Heart right ventricle (tissue), 16 donors: ENCODE measurements at regions not wholly inside any gene's neighbourhood (a gene's known extent, or its start where the extent isn't known, plus 50 kb on each side); places are given as distances from the start of the nearest gene placed in this dataset.

Experiments used
- ATAC-seq, 8 donors: fragments of 200-7000 bp; cut with Tn5 transposase; one replicate each; pipeline ENCODE4 v1.9.1; 2020; ENCODE audit warnings: mild to moderate bottlenecking in 8 of 8, moderate library complexity in 8 of 8, moderate number of reproducible peaks in 1 of 8
- DNase-seq, 2 donors: peaks; one replicate each; pipeline ENCODE4 v3.0.0-alpha.2; 2020
- H3K27ac ChIP-seq, 10 donors: fragments of 200-600 bp; sonication (generic) in 2 of 10; one replicate each; pipeline versions ENCODE4 v1.5.0 to v1.8.0; 2020 to 2022; ENCODE audit warnings: mild to moderate bottlenecking in 3 of 10
- H3K27me3 ChIP-seq, 7 donors: fragments of 200-600 bp; one replicate each; pipeline ENCODE4 v1.8.0; 2021 to 2022; ENCODE audit warnings: mild to moderate bottlenecking in 2 of 7
- H3K36me3 ChIP-seq, 9 donors: fragments of 200-600 bp; sonication (generic) in 1 of 9; one replicate each; pipeline versions ENCODE4 v1.5.0 to v1.8.0; 2020 to 2022; ENCODE audit warnings: mild to moderate bottlenecking in 2 of 9
- H3K4me1 ChIP-seq, 9 donors: fragments of 200-600 bp; sonication (generic) in 1 of 9; one replicate each; pipeline versions ENCODE4 v1.5.0 to v1.8.0; 2020 to 2022; ENCODE audit warnings: mild to moderate bottlenecking in 4 of 9
- H3K4me3 ChIP-seq, 10 donors: fragments of 200-600 bp; sonication (generic) in 2 of 10; one replicate each; pipeline versions ENCODE4 v1.5.0 to v1.8.0; 2020 to 2022; ENCODE audit warnings: mild to moderate bottlenecking in 7 of 10, moderate library complexity in 2 of 10
- H3K9me3 ChIP-seq, 11 donors: fragments of 200-600 bp in 10 of 11; sonication (generic) in 2 of 11; one replicate each; pipeline versions ENCODE4 v1.5.0 to v1.8.0; 2013 to 2022; ENCODE audit warnings: mild to moderate bottlenecking in 2 of 11, control low read depth in 1 of 11, moderate library complexity in 1 of 11
- WGBS, 2 donors: extraction: QIAGEN DNeasy Blood & Tissue Kit; methylation state at CpG; one replicate each; pipeline ENCODE4 v1.1.7; 2013; ENCODE audit warnings: inconsistent platforms in 1 of 2; 5-methylcytosine and 5-hydroxymethylcytosine counted together
- intact Hi-C, 10 donors: fragments of 100-400 bp; cut with DNase I; formaldehyde crosslinking; loops; one replicate each; pipeline versions ENCODE4 v1.11.1 to v1.14.2; 2022
- TF ChIP-seq, protein P1 (sequence below), 9 donors: fragments of 200-600 bp; sonication (generic) in 2 of 9; IDR thresholded peaks; one replicate each; pipeline versions ENCODE4 v1.5.0 to v1.8.0; 2021 to 2022; ENCODE audit warnings: antibody characterized with exemption in 9 of 9, mild to moderate bottlenecking in 5 of 9, moderate library complexity in 1 of 9
- donor health status: Arrhythmogenic right ventricular cardiomyopathy.
- donor health status: ischemic (EF 13 %, LVEDD 7.1; RV severe dilation, severe dysfunction).
- donor health status: healthy with polysubstance abuse.
- donor health status: DM: no; HTN: yes; CAD: no.
- donor health status: DM: no; HTN: no; CAD: no.
- donor health status: ischemic (EF 25% LVEDD 6.9; RV normal size, moderate dysfunction).
- donor health status: ischemic (EF 25% LVEDD 5.7; RV mildly dilated, moderate dysfunction).
- donor health status: healthy.
- donor health status: DM: yes; HTN: yes; CAD: no.
- donor health status: Ischemic cardiomyopathy.
- donor health status: ischemic (EF 35%, LVEDD 5.7; RV mildly dilated, moderate dysfunction).
- donor health status: nonischemic (EF 11% LVEDD 7.7; RV severe dilation, severe dysfunction).
- donor health status: DM: yes; HTN: yes; CAD: no.
- donor health status: PGD.
- donor health status: ischemic (EF 29% LVEDD 5.4; RV normal size, mild dysfunction).
- donor health status: nonischemic (EF 23%, LVEDD 6.1; RV moderate dilation, normal function).

- intact Hi-C loops, result no loop called here
- Histone ChIP-seq H3K9me3 (no peaks in the 10 kb centered on the region), H3K4me3 (no peak overlapping the region), H3K4me1 (no peaks in the 10 kb centered on the region), H3K36me3 (no peaks in the 10 kb centered on the region), H3K27ac (no peak overlapping the region), H3K27me3 (peaks cover 0 to 2% (median 0%) of the 10 kb centered on the region in 7 donors)
- WGBS, 2 donors, result 88% methylated on average over 3 of the region's 3 CpGs
- DNase-seq, result no peak
- no peak for ATAC-seq
- TF ChIP-seq, protein P1, sequence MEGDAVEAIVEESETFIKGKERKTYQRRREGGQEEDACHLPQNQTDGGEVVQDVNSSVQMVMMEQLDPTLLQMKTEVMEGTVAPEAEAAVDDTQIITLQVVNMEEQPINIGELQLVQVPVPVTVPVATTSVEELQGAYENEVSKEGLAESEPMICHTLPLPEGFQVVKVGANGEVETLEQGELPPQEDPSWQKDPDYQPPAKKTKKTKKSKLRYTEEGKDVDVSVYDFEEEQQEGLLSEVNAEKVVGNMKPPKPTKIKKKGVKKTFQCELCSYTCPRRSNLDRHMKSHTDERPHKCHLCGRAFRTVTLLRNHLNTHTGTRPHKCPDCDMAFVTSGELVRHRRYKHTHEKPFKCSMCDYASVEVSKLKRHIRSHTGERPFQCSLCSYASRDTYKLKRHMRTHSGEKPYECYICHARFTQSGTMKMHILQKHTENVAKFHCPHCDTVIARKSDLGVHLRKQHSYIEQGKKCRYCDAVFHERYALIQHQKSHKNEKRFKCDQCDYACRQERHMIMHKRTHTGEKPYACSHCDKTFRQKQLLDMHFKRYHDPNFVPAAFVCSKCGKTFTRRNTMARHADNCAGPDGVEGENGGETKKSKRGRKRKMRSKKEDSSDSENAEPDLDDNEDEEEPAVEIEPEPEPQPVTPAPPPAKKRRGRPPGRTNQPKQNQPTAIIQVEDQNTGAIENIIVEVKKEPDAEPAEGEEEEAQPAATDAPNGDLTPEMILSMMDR (IDR thresholded peaks at IDR 0.05), result no peak
Observed at GRCh38 chr3:59117396-59117795, 67.6 kb upstream of the CFAP20DC start.

GRCh38 chr3:59116233-59116537 lies 66.4 kb upstream of the CFAP20DC start:
- WGBS, 2 donors, result 57 to 60% methylated on average over 2 of the region's 2 CpGs
- no peak for DNase-seq
- Histone ChIP-seq H3K36me3 (no peaks in the 10 kb centered on the region), H3K9me3 (no peaks in the 10 kb centered on the region), H3K27me3 (peaks cover 0 to 2% (median 0%) of the 10 kb centered on the region in 7 donors), H3K4me3 (peak overlapping the region in 1 of 10 donors; percentile 14), H3K27ac (no peak overlapping the region), H3K4me1 (no peaks in the 10 kb centered on the region)
- ATAC-seq, result no peak
- TF ChIP-seq, protein P1 (IDR thresholded peaks at IDR 0.05), result no peak
- intact Hi-C loops, result no loop called here

DNA sequence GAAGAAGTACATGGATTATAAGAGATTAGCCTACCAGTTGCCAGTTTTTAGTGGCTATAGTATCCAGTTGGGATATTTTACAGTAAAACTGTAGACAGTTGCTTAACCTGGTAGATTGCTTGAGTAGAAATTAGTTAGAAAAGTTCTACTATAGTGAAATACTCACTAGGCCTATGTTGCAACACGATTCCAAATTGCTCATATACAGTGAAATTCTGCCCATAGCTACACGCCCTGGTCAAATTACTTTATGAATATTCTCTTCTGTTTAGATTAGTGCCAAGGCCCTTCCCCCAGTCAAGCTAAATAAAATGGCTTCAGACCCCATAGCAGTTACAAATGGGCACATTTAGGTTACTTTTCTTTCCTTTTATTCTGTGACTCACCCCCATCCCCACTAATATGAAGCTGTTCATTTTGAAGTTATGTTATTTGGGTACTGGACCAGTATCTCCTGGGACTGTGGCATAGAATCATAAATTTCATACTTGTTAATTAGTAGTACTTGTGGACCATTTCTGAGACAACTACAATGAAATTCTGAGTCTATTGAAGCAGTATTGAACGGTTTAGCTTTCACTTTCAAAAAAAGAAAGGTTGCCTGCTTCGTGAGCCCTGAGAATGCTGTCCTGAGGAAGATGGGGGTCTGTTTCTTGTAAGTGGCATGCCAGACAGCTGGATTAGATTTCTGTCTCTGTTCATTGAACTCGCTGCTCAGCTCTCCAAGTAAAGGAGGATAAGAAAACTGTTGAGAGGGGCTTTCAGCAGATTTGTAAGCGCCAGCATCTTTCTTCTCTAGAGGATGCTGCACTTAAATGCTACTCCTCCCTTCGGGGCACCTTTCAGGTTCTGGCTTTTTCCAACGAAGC lies 65.8 kb upstream of the CFAP20DC start:
- intact Hi-C loops, result no loop called here
- Histone ChIP-seq H3K27ac (no peak overlapping the region), H3K9me3 (no peaks in the 10 kb centered on the region), H3K36me3 (no peaks in the 10 kb centered on the region), H3K27me3 (peaks cover 0 to 2% (median 0%) of the 10 kb centered on the region in 7 donors), H3K4me1 (no peaks in the 10 kb centered on the region), H3K4me3 (peak overlapping the region in 1 of 10 donors; percentile 14)
- WGBS, 2 donors, result 39 to 50% methylated on average over 8 of the region's 8 CpGs
- no peak for DNase-seq
- no peak for ATAC-seq
- TF ChIP-seq, protein P1 (IDR thresholded peaks at IDR 0.05), result no peak

DNA sequence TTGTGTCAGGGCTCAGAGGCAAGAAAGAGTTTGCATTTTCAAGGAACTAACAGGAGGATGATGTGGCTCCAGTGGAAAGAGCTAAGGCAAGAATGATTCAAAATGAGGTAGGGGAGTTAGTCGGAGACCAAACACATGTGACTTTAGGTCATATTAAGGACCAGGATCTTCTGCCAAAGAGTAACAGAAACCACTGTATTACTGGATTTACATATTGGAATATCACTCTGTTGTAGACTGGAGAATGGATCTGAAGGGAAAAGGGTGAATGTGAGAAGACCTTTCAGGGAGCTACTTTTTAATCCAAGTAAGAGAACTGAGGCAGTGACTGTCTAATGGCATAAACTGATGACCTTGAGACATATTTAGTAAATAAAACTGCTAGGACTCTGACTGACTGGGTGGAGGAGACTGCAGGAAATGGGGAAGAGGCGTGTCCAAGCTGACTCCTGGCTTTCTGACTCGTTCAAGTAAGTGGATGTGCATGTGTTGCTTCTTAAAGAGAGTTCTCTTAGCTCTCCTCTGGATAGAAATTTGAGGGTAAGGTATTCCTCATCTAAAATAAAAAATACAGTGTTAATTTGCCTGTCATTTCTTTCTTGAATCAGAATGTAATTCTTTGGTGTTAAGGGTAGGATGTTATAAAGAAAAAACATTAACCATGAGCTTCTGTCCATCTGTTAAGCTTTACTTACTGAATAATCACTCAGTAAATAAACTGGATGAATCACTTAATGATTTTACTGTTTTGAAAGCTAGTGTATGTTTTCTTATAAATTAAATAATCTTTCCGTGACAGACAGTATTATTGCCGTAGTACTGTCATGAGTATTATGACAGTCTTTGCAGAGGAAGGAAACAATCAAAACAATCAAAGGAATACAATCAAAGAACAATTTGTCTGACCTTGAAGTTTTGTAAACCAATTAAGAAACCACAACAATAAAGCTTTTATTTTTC lies 58.3 kb upstream of the CFAP20DC start:
- no peak overlapping the region for H3K4me3 ChIP-seq
- H3K27ac ChIP-seq, result no peak overlapping the region
- intact Hi-C loops, result no loop called here
- peaks cover 0 to 2% (median 0%) of the 10 kb centered on the region in 7 donors for H3K27me3 ChIP-seq
- no peaks in the 10 kb centered on the region for H3K36me3 ChIP-seq
- DNase-seq, result no peak
- TF ChIP-seq, protein P1 (IDR thresholded peaks at IDR 0.05), result no peak
- WGBS, 2 donors, result 56 to 67% methylated on average over 5 of the region's 5 CpGs
- H3K9me3 ChIP-seq, result no peaks in the 10 kb centered on the region
- ATAC-seq, result no peak
- H3K4me1 ChIP-seq, result peaks cover 0 to 3% (median 0%) of the 10 kb centered on the region in 9 donors
